ENCODE measurements at regions not wholly inside any gene's neighbourhood (a gene's known extent, or its start where the extent isn't known, plus 50 kb on each side); places are given as distances from the start of the nearest gene placed in this dataset.

GRCh38 chr1:213604477-213604876 is 383.3 kb upstream of the PROX1 start:
- Histone ChIP-seq H3K27me3 (peaks cover 12% of the 10 kb centered on the region), H3K4me1 (no peaks in the 10 kb centered on the region), H3K9me3 (no peaks in the 10 kb centered on the region), H3K27ac (no peak overlapping the region), H3K36me3 (no peaks in the 10 kb centered on the region), H3K4me3 (no peak overlapping the region)
- TF ChIP-seq CTCF (IDR thresholded peaks at IDR 0.05): no peak
- 55% methylated on average over 3 of the region's 4 CpGs for WGBS
- DNase-seq (ENCODE audit: low spot score in 2 of 2): no peak

- peaks cover 12% of the 10 kb centered on the region for H3K27me3 ChIP-seq
- no peaks in the 10 kb centered on the region for H3K9me3 ChIP-seq
- H3K4me1 ChIP-seq: no peaks in the 10 kb centered on the region
- no peak overlapping the region for H3K4me3 ChIP-seq
- no peak overlapping the region for H3K27ac ChIP-seq
- TF ChIP-seq CTCF (IDR thresholded peaks at IDR 0.05) (no peak), EP300 (IDR thresholded peaks at IDR 0.05) (no peak), POLR2AphosphoS5 (IDR thresholded peaks at IDR 0.05) (no peak), POLR2A (IDR thresholded peaks at IDR 0.05) (no peak)
- H3K36me3 ChIP-seq: no peaks in the 10 kb centered on the region
- 68% methylated on average over 9 of the region's 9 CpGs for WGBS
- no peak for DNase-seq (ENCODE audit: low spot score in 2 of 2)
Measured at GRCh38 chr1:213605732-213606131, 382.0 kb upstream of the PROX1 start.

GRCh38 chr1:213606252-213606820 is 381.4 kb upstream of the PROX1 start:
- no peak overlapping the region for H3K4me3 ChIP-seq
- TF ChIP-seq POLR2A (IDR thresholded peaks at IDR 0.05) (no peak), POLR2AphosphoS5 (IDR thresholded peaks at IDR 0.05) (no peak), EP300 (IDR thresholded peaks at IDR 0.05) (no peak), CTCF (IDR thresholded peaks at IDR 0.05) (no peak)
- H3K36me3 ChIP-seq: no peaks in the 10 kb centered on the region
- 44% methylated on average over 5 of the region's 5 CpGs for WGBS
- no peak for DNase-seq (ENCODE audit: low spot score in 2 of 2)
- H3K27ac ChIP-seq: no peak overlapping the region
- H3K9me3 ChIP-seq: no peaks in the 10 kb centered on the region
- H3K27me3 ChIP-seq: peaks cover 12% of the 10 kb centered on the region
- H3K4me1 ChIP-seq: no peaks in the 10 kb centered on the region

- Histone ChIP-seq H3K27ac (no peak overlapping the region), H3K27me3 (peaks cover 26% of the 10 kb centered on the region), H3K9me3 (no peaks in the 10 kb centered on the region), H3K36me3 (no peaks in the 10 kb centered on the region), H3K4me1 (no peaks in the 10 kb centered on the region), H3K4me3 (no peak overlapping the region)
- 74% methylated on average over 2 of the region's 2 CpGs for WGBS
- no peak for DNase-seq (ENCODE audit: low spot score in 2 of 2)
- TF ChIP-seq EP300 (IDR thresholded peaks at IDR 0.05): no peak
Measured at GRCh38 chr1:213613549-213613948, 374.2 kb upstream of the PROX1 start.

- H3K9me3 ChIP-seq: no peaks in the 10 kb centered on the region
- TF ChIP-seq POLR2A (IDR thresholded peaks at IDR 0.05) (no peak), EP300 (IDR thresholded peaks at IDR 0.05) (no peak), POLR2AphosphoS5 (IDR thresholded peaks at IDR 0.05) (no peak), CTCF (IDR thresholded peaks at IDR 0.05) (no peak)
- no peak for DNase-seq (ENCODE audit: low spot score in 2 of 2)
- WGBS: 88% methylated on average over 4 of the region's 4 CpGs
- no peaks in the 10 kb centered on the region for H3K36me3 ChIP-seq
- H3K27ac ChIP-seq: no peak overlapping the region
- H3K27me3 ChIP-seq: peaks cover 26% of the 10 kb centered on the region
- no peak overlapping the region for H3K4me3 ChIP-seq
- no peaks in the 10 kb centered on the region for H3K4me1 ChIP-seq
Measured at GRCh38 chr1:213615226-213615916, 372.4 kb upstream of the PROX1 start.

- no peaks in the 10 kb centered on the region for H3K4me1 ChIP-seq
- no peak overlapping the region for H3K4me3 ChIP-seq
- no peak overlapping the region for H3K27ac ChIP-seq
- peaks cover 26% of the 10 kb centered on the region for H3K27me3 ChIP-seq
- no peaks in the 10 kb centered on the region for H3K36me3 ChIP-seq
- DNase-seq (ENCODE audit: low spot score in 2 of 2): no peak
- TF ChIP-seq POLR2AphosphoS5 (IDR thresholded peaks at IDR 0.05): no peak
- TF ChIP-seq CTCF (IDR thresholded peaks at IDR 0.05): no peak
- TF ChIP-seq EP300 (IDR thresholded peaks at IDR 0.05): no peak
- TF ChIP-seq POLR2A (IDR thresholded peaks at IDR 0.05): no peak
- H3K9me3 ChIP-seq: no peaks in the 10 kb centered on the region
Measured at GRCh38 chr1:213617133-213617532, 370.6 kb upstream of the PROX1 start.
